ENCODE measurements at regions not wholly inside any gene's neighbourhood (a gene's known extent, or its start where the extent isn't known, plus 50 kb on each side); places are given as distances from the start of the nearest gene placed in this dataset.

DNA sequence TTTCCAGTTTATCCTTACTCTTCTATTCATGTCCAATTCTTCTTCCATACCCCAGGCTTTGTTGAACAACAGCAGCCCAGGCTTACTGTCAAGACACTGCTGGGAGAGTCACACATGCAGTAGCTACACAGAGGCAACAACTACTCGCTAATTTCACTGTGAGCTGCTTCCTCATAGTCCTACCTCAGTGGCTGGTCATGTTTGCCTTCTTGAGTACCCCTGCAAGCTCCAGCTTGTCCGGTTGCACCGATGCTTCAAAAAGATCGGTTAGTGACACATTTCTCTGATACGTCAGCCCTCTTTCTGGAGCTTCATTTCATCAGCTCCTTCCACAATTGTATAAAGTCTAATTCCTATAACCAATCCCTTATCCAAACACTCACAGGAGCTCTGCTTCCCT is 246.7 kb upstream of the NFIA start:
- Histone ChIP-seq H3K4me2 (ENCODE audit: low read length) (no peak overlapping the region), H3K27ac (ENCODE audit: low read length) (no peak overlapping the region)
- TF ChIP-seq, protein P1, sequence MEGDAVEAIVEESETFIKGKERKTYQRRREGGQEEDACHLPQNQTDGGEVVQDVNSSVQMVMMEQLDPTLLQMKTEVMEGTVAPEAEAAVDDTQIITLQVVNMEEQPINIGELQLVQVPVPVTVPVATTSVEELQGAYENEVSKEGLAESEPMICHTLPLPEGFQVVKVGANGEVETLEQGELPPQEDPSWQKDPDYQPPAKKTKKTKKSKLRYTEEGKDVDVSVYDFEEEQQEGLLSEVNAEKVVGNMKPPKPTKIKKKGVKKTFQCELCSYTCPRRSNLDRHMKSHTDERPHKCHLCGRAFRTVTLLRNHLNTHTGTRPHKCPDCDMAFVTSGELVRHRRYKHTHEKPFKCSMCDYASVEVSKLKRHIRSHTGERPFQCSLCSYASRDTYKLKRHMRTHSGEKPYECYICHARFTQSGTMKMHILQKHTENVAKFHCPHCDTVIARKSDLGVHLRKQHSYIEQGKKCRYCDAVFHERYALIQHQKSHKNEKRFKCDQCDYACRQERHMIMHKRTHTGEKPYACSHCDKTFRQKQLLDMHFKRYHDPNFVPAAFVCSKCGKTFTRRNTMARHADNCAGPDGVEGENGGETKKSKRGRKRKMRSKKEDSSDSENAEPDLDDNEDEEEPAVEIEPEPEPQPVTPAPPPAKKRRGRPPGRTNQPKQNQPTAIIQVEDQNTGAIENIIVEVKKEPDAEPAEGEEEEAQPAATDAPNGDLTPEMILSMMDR (IDR thresholded peaks at IDR 0.05; ENCODE audit: low read depth, low read length) = no peak
- TF ChIP-seq EZH2phosphoT487 (IDR thresholded peaks at IDR 0.05; ENCODE audit: low read depth) = no peak

DNA sequence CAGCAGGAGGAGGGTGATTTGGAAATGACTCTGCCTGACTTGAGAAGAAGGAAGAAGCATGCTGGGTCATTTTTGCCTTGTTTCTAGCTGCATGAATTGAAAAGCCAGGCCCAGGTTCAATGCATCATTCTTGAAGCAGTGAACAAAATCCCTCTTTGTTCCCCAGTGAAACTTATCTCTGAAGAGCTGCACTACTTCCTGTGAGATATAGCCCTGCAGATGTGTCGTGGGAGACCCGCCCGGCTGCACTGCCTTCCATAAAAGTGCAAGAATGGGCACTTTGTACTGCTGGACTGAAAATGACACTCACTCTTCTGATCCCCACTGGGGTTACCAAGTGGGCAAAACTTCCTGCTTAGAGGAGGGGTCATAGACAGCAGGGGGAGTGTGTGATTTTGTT is 249.2 kb upstream of the NFIA start:
- H3K4me1 ChIP-seq (ENCODE audit: low read length) = no peaks in the 10 kb centered on the region
- H3K9me3 ChIP-seq (ENCODE audit: insufficient read depth, low read length) = no peaks in the 10 kb centered on the region
- H2AFZ ChIP-seq (ENCODE audit: low read depth, low read length) = no peak overlapping the region
- H3K36me3 ChIP-seq (replicated peaks; ENCODE audit: low read depth, low read length) = no peaks in the 10 kb centered on the region
- no peaks in the 10 kb centered on the region for H3K27me3 ChIP-seq (ENCODE audit: low read depth, low read length)
- no peak overlapping the region for H3K9ac ChIP-seq (ENCODE audit: low read length)
- H3K4me3 ChIP-seq (ENCODE audit: low read length) = no peak overlapping the region
- no peak overlapping the region for H3K4me2 ChIP-seq (ENCODE audit: low read length)
- no peaks in the 10 kb centered on the region for H4K20me1 ChIP-seq (ENCODE audit: insufficient read depth, low read length)
- H3K79me2 ChIP-seq (ENCODE audit: low read length) = no peaks in the 10 kb centered on the region
- TF ChIP-seq EZH2phosphoT487 (IDR thresholded peaks at IDR 0.05; ENCODE audit: low read depth) = no peak
- TF ChIP-seq, protein P1 (IDR thresholded peaks at IDR 0.05; ENCODE audit: low read depth, low read length) = no peak
- H3K27ac ChIP-seq (ENCODE audit: low read length) = no peak overlapping the region

More for the DNA sequence above, 246.7 kb upstream of the NFIA start:
- Histone ChIP-seq H3K4me3 (ENCODE audit: low read length) (no peak overlapping the region), H3K79me2 (ENCODE audit: low read length) (no peaks in the 10 kb centered on the region), H3K27me3 (ENCODE audit: low read depth, low read length) (no peaks in the 10 kb centered on the region), H3K4me1 (ENCODE audit: low read length) (no peaks in the 10 kb centered on the region), H3K9me3 (ENCODE audit: insufficient read depth, low read length) (no peaks in the 10 kb centered on the region), H2AFZ (ENCODE audit: low read depth, low read length) (no peak overlapping the region), H4K20me1 (ENCODE audit: insufficient read depth, low read length) (no peaks in the 10 kb centered on the region), H3K9ac (ENCODE audit: low read length) (no peak overlapping the region), H3K36me3 (replicated peaks; ENCODE audit: low read depth, low read length) (no peaks in the 10 kb centered on the region)

DNA sequence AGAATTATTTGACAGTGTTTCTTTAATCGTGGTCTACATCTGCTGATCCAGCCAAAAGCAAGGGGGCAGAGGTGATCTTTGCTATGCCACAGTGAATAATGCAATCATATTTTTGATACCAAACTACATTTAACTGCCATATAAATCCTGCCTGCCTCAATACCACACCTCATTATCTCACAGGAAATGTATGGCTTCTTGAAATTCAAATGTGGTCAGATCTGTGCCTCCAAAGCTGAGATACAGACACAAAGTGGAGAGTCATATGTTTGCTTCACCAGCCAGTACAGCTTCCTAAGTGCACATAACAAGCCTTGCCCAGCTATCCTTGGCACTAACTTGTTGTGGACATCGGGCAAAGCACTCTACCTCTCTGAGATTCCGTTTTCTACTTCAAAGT is 250.0 kb upstream of the NFIA start:
- no peak overlapping the region for H3K27ac ChIP-seq (ENCODE audit: low read length)
- H3K4me3 ChIP-seq (ENCODE audit: low read length) = no peak overlapping the region
- H4K20me1 ChIP-seq (ENCODE audit: insufficient read depth, low read length) = no peaks in the 10 kb centered on the region
- H3K4me2 ChIP-seq (ENCODE audit: low read length) = no peak overlapping the region
- H3K4me1 ChIP-seq (ENCODE audit: low read length) = no peaks in the 10 kb centered on the region
- no peaks in the 10 kb centered on the region for H3K79me2 ChIP-seq (ENCODE audit: low read length)
- TF ChIP-seq EZH2phosphoT487 (IDR thresholded peaks at IDR 0.05; ENCODE audit: low read depth) = no peak
- TF ChIP-seq, protein P1 (IDR thresholded peaks at IDR 0.05; ENCODE audit: low read depth, low read length) = no peak
- H3K27me3 ChIP-seq (ENCODE audit: low read depth, low read length) = no peaks in the 10 kb centered on the region
- no peaks in the 10 kb centered on the region for H3K9me3 ChIP-seq (ENCODE audit: insufficient read depth, low read length)
- no peaks in the 10 kb centered on the region for H3K36me3 ChIP-seq (replicated peaks; ENCODE audit: low read depth, low read length)
- H2AFZ ChIP-seq (ENCODE audit: low read depth, low read length) = no peak overlapping the region
- H3K9ac ChIP-seq (ENCODE audit: low read length) = no peak overlapping the region

DNA sequence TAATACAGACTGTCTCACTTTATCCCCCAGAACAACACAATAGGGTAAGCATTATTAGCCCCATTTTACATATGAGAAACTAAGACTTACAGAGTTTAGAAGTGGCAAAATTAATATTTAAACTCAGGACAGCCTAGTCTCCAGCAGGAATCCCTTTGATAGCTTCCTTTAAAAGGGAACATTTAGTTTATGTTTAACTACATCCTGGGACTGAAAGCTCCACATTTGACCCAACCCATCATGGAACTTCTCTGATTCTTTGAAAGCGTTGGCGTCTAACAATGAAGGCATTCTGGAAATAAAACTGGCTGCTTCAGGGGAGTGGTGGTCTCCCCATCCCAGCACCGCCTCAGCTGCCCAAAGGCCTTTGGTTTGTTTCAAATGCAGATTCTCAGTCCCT is 250.6 kb upstream of the NFIA start:
- Histone ChIP-seq H3K27ac (ENCODE audit: low read length) (no peak overlapping the region), H4K20me1 (ENCODE audit: insufficient read depth, low read length) (no peaks in the 10 kb centered on the region), H3K27me3 (ENCODE audit: low read depth, low read length) (no peaks in the 10 kb centered on the region), H3K4me3 (ENCODE audit: low read length) (no peak overlapping the region), H3K36me3 (replicated peaks; ENCODE audit: low read depth, low read length) (no peaks in the 10 kb centered on the region), H3K79me2 (ENCODE audit: low read length) (no peaks in the 10 kb centered on the region), H3K9ac (ENCODE audit: low read length) (no peak overlapping the region), H3K4me1 (ENCODE audit: low read length) (no peaks in the 10 kb centered on the region), H3K4me2 (ENCODE audit: low read length) (no peak overlapping the region), H2AFZ (ENCODE audit: low read depth, low read length) (no peak overlapping the region), H3K9me3 (ENCODE audit: insufficient read depth, low read length) (no peaks in the 10 kb centered on the region)
- TF ChIP-seq EZH2phosphoT487 (IDR thresholded peaks at IDR 0.05; ENCODE audit: low read depth) = no peak
- TF ChIP-seq, protein P1 (IDR thresholded peaks at IDR 0.05; ENCODE audit: low read depth, low read length) = no peak

All from OCI-LY3 (cell line).